ENCODE measurements at regions not wholly inside any gene's neighbourhood (a gene's known extent, or its start where the extent isn't known, plus 50 kb on each side); places are given as distances from the start of the nearest gene placed in this dataset.

DNA sequence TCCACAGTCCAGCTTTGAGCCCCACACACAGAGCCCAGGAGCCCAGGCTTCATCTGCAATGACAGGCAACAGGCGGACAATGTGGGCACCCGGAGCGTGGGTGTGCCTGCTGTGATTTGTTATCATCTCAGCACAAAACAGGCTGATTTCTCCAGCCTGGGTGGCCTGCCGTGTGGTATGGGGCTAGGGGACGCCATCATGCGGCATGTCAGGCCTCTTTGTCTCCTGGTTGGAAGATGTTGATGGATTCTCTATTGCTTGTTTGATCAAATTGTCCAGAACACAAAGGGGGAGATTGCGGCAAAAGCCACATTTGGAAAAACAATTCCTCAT lies 147.1 kb downstream of the KIF26A start:
- TF ChIP-seq SNRNP70 (optimal IDR thresholded peaks at IDR 0.05; ENCODE audit: low read depth, low read length) (no peak), NCOR1 (IDR thresholded peaks at IDR 0.05) (no peak)

Measured in K562 (cell line).